ENCODE measurements at regions not wholly inside any gene's neighbourhood (a gene's known extent, or its start where the extent isn't known, plus 50 kb on each side); places are given as distances from the start of the nearest gene placed in this dataset.
A peak's percentile ranks its signal among the peaks of the same experiment; 100 is the strongest.
"Not testable (repeated sequence)": the region's sequence is repeated elsewhere in the genome, so short reads cannot be mapped to it uniquely, and the experiment has no call there.

DNA sequence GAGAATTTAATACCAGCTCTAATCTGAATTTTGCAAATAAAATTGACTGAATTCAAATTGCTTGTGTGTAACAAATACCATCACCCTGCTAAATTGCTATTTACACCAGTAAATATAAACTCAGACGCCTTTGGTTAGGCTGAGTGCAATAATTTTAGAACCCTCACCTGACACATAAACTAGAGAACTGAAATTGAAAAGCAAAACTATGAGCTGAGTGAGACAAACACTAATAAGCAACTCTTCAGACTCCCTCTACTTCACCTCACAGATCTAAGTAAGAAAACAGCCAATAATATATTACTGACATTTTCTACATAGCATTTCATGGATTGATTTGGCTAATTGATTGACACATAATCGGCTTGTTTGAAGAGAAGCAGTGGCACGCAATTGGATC is 621.2 kb downstream of the REEP3 start:
- DNase-seq, result no peak

GRCh38 chr10:64148607-64149006 is 627.4 kb downstream of the REEP3 start:
- no peak for DNase-seq

DNA sequence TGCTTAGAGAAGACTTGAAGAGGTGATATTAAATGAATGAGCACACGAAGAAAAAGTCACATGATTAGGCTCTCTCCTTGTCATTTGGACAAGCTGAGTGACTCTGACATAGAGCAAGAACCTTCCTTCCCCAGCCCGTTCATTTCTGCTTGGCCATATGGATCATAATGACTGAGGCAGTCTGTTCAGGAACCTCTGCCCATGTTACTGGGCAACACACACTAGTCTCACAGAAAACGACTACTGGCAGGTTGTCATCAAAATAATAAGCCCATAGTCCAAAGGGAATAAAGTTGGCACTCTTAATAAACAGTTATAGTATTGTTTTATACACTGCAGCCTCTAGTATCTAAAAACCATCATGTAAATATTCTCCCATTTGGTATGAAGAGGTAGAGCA is 635.0 kb downstream of the REEP3 start:
- DNase-seq, result no peak

- no peak for DNase-seq
Measured at GRCh38 chr10:64158551-64158950, 637.4 kb downstream of the REEP3 start.

- DNase-seq, result no peak
Measured at GRCh38 chr10:64159910-64160872, 639.0 kb downstream of the REEP3 start.

DNA sequence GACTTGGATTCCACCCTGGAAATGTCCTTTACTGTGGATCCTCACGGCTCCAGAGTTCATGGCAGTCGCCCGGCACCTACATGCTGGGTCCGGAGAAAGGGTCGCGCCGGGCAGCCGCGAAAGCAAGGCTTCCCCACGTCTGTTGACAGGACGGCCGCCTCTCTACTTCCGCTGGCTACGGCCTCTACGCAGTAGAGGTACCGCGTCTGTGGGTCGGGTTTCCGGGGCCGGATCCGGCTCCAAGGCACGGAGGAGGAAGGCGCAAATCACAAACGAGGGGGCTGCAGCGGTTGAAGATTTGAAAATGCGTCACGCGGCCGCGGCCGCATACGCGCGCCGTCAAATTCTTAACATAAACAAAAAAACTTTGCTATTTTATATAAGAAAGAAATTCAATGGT is 649.6 kb downstream of the REEP3 start:
- DNase-seq, result no peak

GRCh38 chr10:64173826-64174225 is 652.6 kb downstream of the REEP3 start:
- DNase-seq, result no peak

GRCh38 chr10:64174666-64175255 is 653.6 kb downstream of the REEP3 start:
- no peak for DNase-seq

GRCh38 chr10:64175271-64175962 is 654.2 kb downstream of the REEP3 start:
- no peak for DNase-seq

DNA sequence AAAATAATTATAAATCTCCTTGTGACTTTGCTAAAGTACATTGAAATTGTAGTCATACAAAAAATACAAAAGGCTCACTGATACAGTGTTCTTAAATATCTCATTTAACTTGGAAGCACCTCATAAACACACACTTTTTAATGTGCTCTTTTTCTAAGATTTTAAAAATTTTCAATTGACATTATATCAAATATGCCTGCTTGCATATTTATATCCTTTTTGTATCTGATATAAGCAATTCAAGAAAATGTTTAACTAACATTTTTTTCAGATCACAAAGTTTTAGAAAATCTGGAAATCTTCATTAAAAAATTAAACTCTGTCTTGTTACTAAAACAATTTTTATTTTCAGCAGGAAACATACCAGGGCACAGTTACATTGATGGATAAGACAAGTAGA is 661.5 kb downstream of the REEP3 start:
- no peak for DNase-seq

DNA sequence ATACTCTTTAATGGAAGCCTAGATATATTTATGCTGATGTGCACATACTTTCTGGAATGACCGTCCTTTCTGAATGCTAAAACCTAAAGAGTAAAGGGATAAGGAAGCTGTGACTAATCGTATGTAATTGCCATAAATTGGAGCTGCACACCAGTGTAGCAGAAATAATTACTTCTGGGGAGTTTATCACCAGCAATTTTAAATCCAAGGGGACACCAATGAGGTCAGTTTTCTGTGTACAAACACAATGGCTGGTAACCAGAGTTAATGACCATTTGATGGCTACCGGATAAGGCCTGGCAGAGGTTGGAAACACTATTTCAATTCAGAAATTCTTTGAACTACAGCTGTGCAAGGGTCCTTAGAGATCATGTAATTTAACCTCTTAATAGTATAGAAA is 670.1 kb downstream of the REEP3 start:
- no peak for DNase-seq

DNA sequence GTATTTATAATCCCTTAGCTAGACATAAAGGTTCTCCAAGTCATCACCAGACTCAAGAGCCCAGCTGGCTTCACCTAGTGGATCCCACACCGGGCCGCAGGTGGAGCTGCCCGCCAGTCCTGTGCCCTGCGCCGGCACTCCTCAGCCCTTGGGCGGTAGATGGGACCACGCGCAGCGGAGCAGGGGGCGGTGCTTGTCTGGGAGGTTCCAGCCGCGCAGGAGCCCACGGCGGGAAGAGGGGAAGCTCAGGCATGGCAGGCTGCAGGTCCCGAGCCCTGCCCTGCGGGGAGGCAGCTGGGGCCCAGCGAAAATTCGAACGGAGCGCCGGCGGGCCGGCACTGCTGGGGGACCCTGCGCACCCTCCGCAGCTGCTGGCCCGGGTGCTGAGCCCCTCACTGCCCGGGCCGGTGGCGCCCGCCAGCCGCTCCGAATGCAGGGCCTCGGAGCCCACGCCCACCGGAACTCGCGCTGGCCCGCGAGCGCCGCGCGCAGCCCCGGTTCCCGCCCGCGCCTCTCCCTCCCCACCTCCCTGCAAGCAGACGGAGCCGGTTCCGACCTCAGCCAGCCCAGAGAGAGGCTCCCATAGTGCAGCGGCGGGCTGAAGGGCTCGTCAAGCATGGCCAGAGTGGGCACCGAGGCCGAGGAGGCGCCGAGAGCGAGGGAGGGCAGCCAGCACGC is 675.6 kb downstream of the REEP3 start:
- no peak for DNase-seq

GRCh38 chr10:64201936-64202335 is 680.7 kb downstream of the REEP3 start:
- no peak for DNase-seq

GRCh38 chr10:64204504-64204903 is 683.3 kb downstream of the REEP3 start:
- not testable (repeated sequence) for DNase-seq

DNA sequence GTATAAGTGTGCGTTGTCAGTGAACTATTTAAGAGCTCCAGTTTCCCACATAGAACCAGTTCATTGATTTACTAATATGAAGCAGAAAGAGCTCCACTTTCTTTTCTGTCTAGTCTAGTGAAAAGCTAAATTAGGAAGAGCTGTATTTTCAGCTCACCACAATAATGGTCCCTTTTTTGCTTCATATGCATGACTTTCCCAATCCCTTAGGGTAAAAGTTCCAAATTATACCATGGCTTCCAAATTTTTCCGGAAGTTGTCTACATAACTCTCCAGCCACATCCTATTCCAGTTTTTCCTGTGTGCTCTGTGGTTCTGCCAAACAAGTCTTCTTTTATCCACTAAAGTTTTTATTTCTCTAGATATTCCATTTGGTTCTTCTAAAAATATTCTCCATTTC is 685.2 kb downstream of the REEP3 start:
- no peak for DNase-seq

GRCh38 chr10:64209561-64209960 is 688.4 kb downstream of the REEP3 start:
- no peak for DNase-seq

GRCh38 chr10:64210211-64210610 is 689.0 kb downstream of the REEP3 start:
- DNase-seq, result no peak

DNA sequence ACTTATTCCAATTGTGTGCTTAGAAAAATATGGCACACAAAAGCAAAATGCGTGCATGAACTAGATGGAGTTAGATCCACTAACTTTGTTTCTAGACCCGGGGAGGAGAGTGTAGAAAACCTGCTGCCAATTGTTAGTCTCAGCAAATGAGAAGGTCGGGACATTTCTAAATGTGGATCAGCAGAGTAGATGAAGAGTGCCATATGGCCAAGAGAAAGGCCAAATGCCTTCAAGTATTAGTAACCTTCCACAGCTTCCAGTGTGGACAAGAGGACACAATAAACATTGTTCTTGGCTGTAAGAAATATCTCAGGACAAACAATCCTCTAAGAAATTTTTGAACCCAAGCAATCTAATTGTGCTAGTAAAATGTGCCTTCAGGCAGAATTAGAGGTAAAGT is 690.3 kb downstream of the REEP3 start:
- no peak for DNase-seq

DNA sequence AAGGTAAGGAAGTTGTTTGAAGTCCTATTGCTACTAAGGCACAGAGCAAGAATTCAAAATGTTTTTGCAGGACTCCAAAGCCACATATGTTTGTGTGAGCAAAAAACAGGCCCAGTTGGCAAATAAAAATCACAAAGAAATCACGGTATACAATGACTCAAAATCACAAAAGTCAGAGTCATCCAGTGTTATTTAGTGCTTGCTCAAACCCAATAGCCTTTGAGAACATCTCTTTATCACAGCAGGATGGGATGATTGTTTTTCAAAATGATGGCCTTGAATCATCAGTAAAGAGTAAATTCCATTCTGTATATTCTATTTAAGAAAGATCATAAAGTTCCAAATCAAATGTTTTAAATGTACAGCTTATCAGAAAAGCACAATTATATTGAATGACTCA is 693.9 kb downstream of the REEP3 start:
- no peak for DNase-seq

GRCh38 chr10:64219271-64220025 is 698.2 kb downstream of the REEP3 start:
- peak; percentile 35 for DNase-seq

- no peak for DNase-seq
Measured at GRCh38 chr10:64234489-64234888, 713.3 kb downstream of the REEP3 start.

- DNase-seq, result no peak
Measured at GRCh38 chr10:64257704-64258103, 736.5 kb downstream of the REEP3 start.

- no peak for DNase-seq
Measured at GRCh38 chr10:64261092-64261491, 739.9 kb downstream of the REEP3 start.
